ENCODE measurements at regions not wholly inside any gene's neighbourhood (a gene's known extent, or its start where the extent isn't known, plus 50 kb on each side); places are given as distances from the start of the nearest gene placed in this dataset.
A peak's percentile ranks its signal among the peaks of the same experiment; 100 is the strongest.

DNA sequence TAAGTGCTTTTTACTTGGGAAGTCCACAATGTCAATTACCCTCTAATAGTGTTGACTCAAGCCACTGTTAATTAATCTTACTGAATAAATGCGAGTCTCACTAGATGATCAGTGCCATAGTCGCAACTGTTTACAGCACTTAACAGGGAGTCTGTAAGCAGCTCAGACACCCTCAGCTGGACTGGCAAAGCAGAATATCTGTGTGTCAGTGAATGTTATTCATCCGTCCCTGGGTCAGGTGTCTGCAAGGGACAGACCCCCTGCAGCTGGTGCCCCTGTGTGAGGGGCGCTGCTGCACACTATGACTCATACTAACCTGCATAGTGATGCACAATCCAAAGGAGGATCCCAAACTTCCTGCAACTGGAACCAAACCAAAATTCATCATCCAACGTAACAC, 306.5 kb downstream of the HHIPL2 start:
- TF ChIP-seq OSR2 (tag by site-specific recombination; IDR thresholded peaks at IDR 0.05), result peak; percentile 14; the same call in 1 of the 2 replicates
- TF ChIP-seq ZBTB20 (tag by site-specific recombination; IDR thresholded peaks at IDR 0.05), result no peak
- peak; percentile 81 for TF ChIP-seq GLIS1 (tag by site-specific recombination; IDR thresholded peaks at IDR 0.05)
- ChIA-PET CTCF (interaction anchor here (0.5 kb wide), 1 partner anchor 538 kb away, joined by 3 read pairs; no protein-coding TSS in a partner anchor), POLR2A (no interaction called here)

DNA sequence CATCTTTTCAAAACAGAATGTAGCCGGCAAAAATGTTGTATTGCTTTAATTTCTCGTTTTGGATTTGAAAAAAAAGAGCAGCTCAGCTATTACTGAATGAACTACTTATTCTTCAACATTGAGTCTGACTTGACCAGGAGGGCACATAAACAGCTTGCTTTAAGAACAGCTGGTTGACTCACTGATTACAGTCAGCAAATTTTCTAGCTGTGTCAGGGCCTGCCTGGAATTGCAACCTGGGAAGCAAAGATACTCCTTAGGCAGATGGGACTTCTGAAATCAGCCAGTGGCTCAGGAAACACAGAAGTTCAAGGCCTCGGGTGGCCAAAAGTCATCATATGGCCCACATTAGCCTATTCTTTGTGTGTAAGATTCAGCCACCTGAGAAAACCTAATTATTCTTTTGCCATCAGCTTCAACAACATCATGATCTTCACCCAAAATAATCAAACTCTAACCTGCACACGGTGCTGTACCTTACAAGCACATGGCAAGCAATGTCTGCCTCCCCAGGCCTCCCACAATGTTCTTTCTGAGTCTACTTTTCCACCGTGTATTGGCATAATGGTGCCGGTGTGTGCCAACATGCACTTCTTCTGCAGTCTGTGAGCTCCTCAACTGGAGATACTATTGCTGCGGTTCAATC, 307.2 kb downstream of the HHIPL2 start:
- TF ChIP-seq, protein P1, sequence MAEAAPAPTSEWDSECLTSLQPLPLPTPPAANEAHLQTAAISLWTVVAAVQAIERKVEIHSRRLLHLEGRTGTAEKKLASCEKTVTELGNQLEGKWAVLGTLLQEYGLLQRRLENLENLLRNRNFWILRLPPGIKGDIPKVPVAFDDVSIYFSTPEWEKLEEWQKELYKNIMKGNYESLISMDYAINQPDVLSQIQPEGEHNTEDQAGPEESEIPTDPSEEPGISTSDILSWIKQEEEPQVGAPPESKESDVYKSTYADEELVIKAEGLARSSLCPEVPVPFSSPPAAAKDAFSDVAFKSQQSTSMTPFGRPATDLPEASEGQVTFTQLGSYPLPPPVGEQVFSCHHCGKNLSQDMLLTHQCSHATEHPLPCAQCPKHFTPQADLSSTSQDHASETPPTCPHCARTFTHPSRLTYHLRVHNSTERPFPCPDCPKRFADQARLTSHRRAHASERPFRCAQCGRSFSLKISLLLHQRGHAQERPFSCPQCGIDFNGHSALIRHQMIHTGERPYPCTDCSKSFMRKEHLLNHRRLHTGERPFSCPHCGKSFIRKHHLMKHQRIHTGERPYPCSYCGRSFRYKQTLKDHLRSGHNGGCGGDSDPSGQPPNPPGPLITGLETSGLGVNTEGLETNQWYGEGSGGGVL (tag by site-specific recombination; IDR thresholded peaks at IDR 0.05), result no peak
- TF ChIP-seq ZNF600 (tag by site-specific recombination; IDR thresholded peaks at IDR 0.05), result no peak
- TF ChIP-seq ZNF362 (tag by site-specific recombination; IDR thresholded peaks at IDR 0.05), result no peak
- TF ChIP-seq ZNF560 (tag by site-specific recombination; IDR thresholded peaks at IDR 0.05; ENCODE audit: borderline replicate concordance), result no peak
- TF ChIP-seq ZNF555 (tag by site-specific recombination; conservative IDR thresholded peaks at IDR 0.05), result no peak
- TF ChIP-seq ZNF621 (tag by site-specific recombination; IDR thresholded peaks at IDR 0.05), result no peak
- TF ChIP-seq ZNF707 (tag by site-specific recombination; IDR thresholded peaks at IDR 0.05), result no peak
- no peak for TF ChIP-seq INSM2 (tag by site-specific recombination; IDR thresholded peaks at IDR 0.05)
- no peak for TF ChIP-seq HOXC10 (CRISPR knock-in tag; IDR thresholded peaks at IDR 0.05)
- TF ChIP-seq, protein P2, sequence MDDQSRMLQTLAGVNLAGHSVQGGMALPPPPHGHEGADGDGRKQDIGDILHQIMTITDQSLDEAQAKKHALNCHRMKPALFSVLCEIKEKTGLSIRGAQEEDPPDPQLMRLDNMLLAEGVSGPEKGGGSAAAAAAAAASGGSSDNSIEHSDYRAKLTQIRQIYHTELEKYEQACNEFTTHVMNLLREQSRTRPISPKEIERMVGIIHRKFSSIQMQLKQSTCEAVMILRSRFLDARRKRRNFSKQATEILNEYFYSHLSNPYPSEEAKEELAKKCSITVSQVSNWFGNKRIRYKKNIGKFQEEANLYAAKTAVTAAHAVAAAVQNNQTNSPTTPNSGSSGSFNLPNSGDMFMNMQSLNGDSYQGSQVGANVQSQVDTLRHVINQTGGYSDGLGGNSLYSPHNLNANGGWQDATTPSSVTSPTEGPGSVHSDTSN (CRISPR knock-in tag; IDR thresholded peaks at IDR 0.05), result no peak
- TF ChIP-seq ZNF791 (tag by site-specific recombination; IDR thresholded peaks at IDR 0.05), result no peak
- no peak overlapping the region for H3K4me3 ChIP-seq (ENCODE audit: low read depth, low read length)
- no peaks in the 10 kb centered on the region; the same call in 1 of the 2 replicates for H3K4me1 ChIP-seq (ENCODE audit: control insufficient read depth, insufficient read depth, low read length)
- H3K27ac ChIP-seq (ENCODE audit: extremely low read depth, low read depth, low read length), result no peak overlapping the region
- no peaks in the 10 kb centered on the region for H3K36me3 ChIP-seq (ENCODE audit: control insufficient read depth in 2 of 2, insufficient read depth in 1 of 2, low read length in 2 of 2)
- ChIA-PET CTCF (interaction anchor here (0.5 to 0.6 kb wide), 2 partner anchors 398 to 537 kb away, joined by 3 read pairs; no protein-coding TSS in a partner anchor), POLR2A (no interaction called here)
- H3K9me3 ChIP-seq (ENCODE audit: control insufficient read depth, insufficient read depth, low read depth, low read length), result no peaks in the 10 kb centered on the region

More for the DNA sequence above, 306.5 kb downstream of the HHIPL2 start:
- no peak overlapping the region for H3K27ac ChIP-seq (ENCODE audit: extremely low read depth, low read depth, low read length)
- no peaks in the 10 kb centered on the region; the same call in 1 of the 2 replicates for H3K4me1 ChIP-seq (ENCODE audit: control insufficient read depth, insufficient read depth, low read length)
- no peaks in the 10 kb centered on the region for H3K36me3 ChIP-seq (ENCODE audit: control insufficient read depth in 2 of 2, insufficient read depth in 1 of 2, low read length in 2 of 2)
- H3K4me3 ChIP-seq (ENCODE audit: low read depth, low read length), result no peak overlapping the region
- no peaks in the 10 kb centered on the region for H3K9me3 ChIP-seq (ENCODE audit: control insufficient read depth, insufficient read depth, low read depth, low read length)

DNA sequence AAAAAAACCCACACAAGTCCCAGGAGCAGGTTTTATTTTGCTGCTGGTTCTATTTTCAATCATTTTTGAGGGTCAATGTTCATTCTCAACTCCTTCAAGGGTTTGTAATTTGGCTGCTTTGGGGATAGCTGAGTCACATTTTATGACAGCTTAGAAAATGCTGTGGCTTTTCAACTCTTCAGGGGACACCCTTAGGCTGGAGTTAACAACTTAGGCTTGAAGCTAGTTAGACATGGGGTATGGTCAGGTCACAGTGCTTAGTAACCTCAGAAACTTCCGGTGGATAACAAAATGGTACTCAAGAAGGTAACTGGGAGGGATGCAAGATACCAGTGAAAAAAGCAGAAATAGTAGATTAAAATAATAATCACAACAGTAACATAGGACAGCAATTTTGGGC, 308.8 kb downstream of the HHIPL2 start:
- ChIA-PET CTCF (interaction anchor here (1.0 kb wide), 1 partner anchor 13 kb away, joined by 3 read pairs; no protein-coding TSS in a partner anchor), POLR2A (no interaction called here)
- H3K36me3 ChIP-seq (ENCODE audit: control insufficient read depth in 2 of 2, insufficient read depth in 1 of 2, low read length in 2 of 2), result no peaks in the 10 kb centered on the region
- no peaks in the 10 kb centered on the region for H3K9me3 ChIP-seq (ENCODE audit: control insufficient read depth, insufficient read depth, low read depth, low read length)
- no peaks in the 10 kb centered on the region; the same call in 1 of the 2 replicates for H3K4me1 ChIP-seq (ENCODE audit: control insufficient read depth, insufficient read depth, low read length)
- no peak overlapping the region for H3K27ac ChIP-seq (ENCODE audit: extremely low read depth, low read depth, low read length)
- no peak overlapping the region for H3K4me3 ChIP-seq (ENCODE audit: low read depth, low read length)
- TF ChIP-seq ZNF514 (tag by site-specific recombination; IDR thresholded peaks at IDR 0.05) (no peak), ZNF404 (tag by site-specific recombination; IDR thresholded peaks at IDR 0.05) (no peak), ZNF292 (tag by site-specific recombination; IDR thresholded peaks at IDR 0.05; ENCODE audit: borderline replicate concordance, low read depth) (no peak), KLF10 (tag by site-specific recombination; IDR thresholded peaks at IDR 0.05) (no peak), ZNF792 (tag by site-specific recombination; IDR thresholded peaks at IDR 0.05) (no peak)
- TF ChIP-seq, protein P3, sequence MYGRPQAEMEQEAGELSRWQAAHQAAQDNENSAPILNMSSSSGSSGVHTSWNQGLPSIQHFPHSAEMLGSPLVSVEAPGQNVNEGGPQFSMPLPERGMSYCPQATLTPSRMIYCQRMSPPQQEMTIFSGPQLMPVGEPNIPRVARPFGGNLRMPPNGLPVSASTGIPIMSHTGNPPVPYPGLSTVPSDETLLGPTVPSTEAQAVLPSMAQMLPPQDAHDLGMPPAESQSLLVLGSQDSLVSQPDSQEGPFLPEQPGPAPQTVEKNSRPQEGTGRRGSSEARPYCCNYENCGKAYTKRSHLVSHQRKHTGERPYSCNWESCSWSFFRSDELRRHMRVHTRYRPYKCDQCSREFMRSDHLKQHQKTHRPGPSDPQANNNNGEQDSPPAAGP (tag by site-specific recombination; IDR thresholded peaks at IDR 0.05), result no peak

All from HEK293 (cell line).